ENCODE measurements at regions not wholly inside any gene's neighbourhood (a gene's known extent, or its start where the extent isn't known, plus 50 kb on each side); places are given as distances from the start of the nearest gene placed in this dataset.
"Not testable (repeated sequence)": the region's sequence is repeated elsewhere in the genome, so short reads cannot be mapped to it uniquely, and the experiment has no call there.

- DNase-seq (ENCODE audit: low read depth, low spot score): no peak
Observed at GRCh38 chr14:89491711-89492381, 74.8 kb upstream of the FOXN3 start.

GRCh38 chr14:89490466-89490865 is 73.4 kb upstream of the FOXN3 start:
- no peak for DNase-seq (ENCODE audit: low read depth, low spot score)

GRCh38 chr14:89489761-89490437 is 72.9 kb upstream of the FOXN3 start:
- DNase-seq (ENCODE audit: low read depth, low spot score): no peak

- DNase-seq (ENCODE audit: low read depth, low spot score): no peak
Observed at GRCh38 chr14:89486961-89487360, 69.9 kb upstream of the FOXN3 start.

GRCh38 chr14:89486505-89486904 is 69.5 kb upstream of the FOXN3 start:
- DNase-seq (ENCODE audit: low read depth, low spot score): no peak

GRCh38 chr14:89485264-89485663 is 68.2 kb upstream of the FOXN3 start:
- DNase-seq (ENCODE audit: low read depth, low spot score): no peak

- DNase-seq (ENCODE audit: low read depth, low spot score): no peak
Observed at GRCh38 chr14:89484051-89484844, 67.2 kb upstream of the FOXN3 start.

- no peak for DNase-seq (ENCODE audit: low read depth, low spot score)
Observed at GRCh38 chr14:89481196-89481595, 64.2 kb upstream of the FOXN3 start.

- DNase-seq (ENCODE audit: low read depth, low spot score): no peak
Observed at GRCh38 chr14:89480278-89480677, 63.2 kb upstream of the FOXN3 start.

- DNase-seq (ENCODE audit: low read depth, low spot score): no peak
Observed at GRCh38 chr14:89479802-89480201, 62.8 kb upstream of the FOXN3 start.

- no peak for DNase-seq (ENCODE audit: low read depth, low spot score)
Observed at GRCh38 chr14:89477391-89477790, 60.4 kb upstream of the FOXN3 start.

- no peak for DNase-seq (ENCODE audit: low read depth, low spot score)
Observed at GRCh38 chr14:89476354-89476896, 59.4 kb upstream of the FOXN3 start.

GRCh38 chr14:89474464-89474863 is 57.4 kb upstream of the FOXN3 start:
- no peak for DNase-seq (ENCODE audit: low read depth, low spot score)

- DNase-seq (ENCODE audit: low read depth, low spot score): no peak
Observed at GRCh38 chr14:89473989-89474388, 57.0 kb upstream of the FOXN3 start.

- no peak for DNase-seq (ENCODE audit: low read depth, low spot score)
Observed at GRCh38 chr14:89473569-89473968, 56.5 kb upstream of the FOXN3 start.

- no peak for DNase-seq (ENCODE audit: low read depth, low spot score)
Observed at GRCh38 chr14:89470401-89470800, 53.4 kb upstream of the FOXN3 start.

- no peak for DNase-seq (ENCODE audit: low read depth, low spot score)
Observed at GRCh38 chr14:89469210-89470198, 52.5 kb upstream of the FOXN3 start.

- DNase-seq (ENCODE audit: low read depth, low spot score): no peak
Observed at GRCh38 chr14:89468566-89468965, 51.5 kb upstream of the FOXN3 start.

GRCh38 chr14:89468030-89468429 is 51.0 kb upstream of the FOXN3 start:
- DNase-seq (ENCODE audit: low read depth, low spot score): not testable (repeated sequence)

GRCh38 chr14:89466944-89467343 is 49.9 kb upstream of the FOXN3 start:
- DNase-seq (ENCODE audit: low read depth, low spot score): no peak
